Embryonic facial prominence (tissue), 1 donor: ENCODE measurements at regions not wholly inside any gene's neighbourhood (a gene's known extent, or its start where the extent isn't known, plus 50 kb on each side); places are given as distances from the start of the nearest gene placed in this dataset.
"Not testable (repeated sequence)": the region's sequence is repeated elsewhere in the genome, so short reads cannot be mapped to it uniquely, and the experiment has no call there.

Experiments used
- DNase-seq: peaks from one replicate; pipeline ENCODE4 v3.0.0-alpha.2; 2016; ENCODE audit errors: extremely low spot score

- DNase-seq = peak; percentile 19
Observed at GRCh38 chr6:18527836-18528743, 140.9 kb downstream of the RNF144B start.

GRCh38 chr6:18530201-18530600 lies 143.1 kb downstream of the RNF144B start:
- DNase-seq = no peak

GRCh38 chr6:18532139-18532538 lies 145.0 kb downstream of the RNF144B start:
- no peak for DNase-seq

GRCh38 chr6:18533793-18534192 lies 146.6 kb downstream of the RNF144B start:
- DNase-seq = no peak

- no peak for DNase-seq
Observed at GRCh38 chr6:18536591-18537055, 149.5 kb downstream of the RNF144B start.

- DNase-seq = no peak
Observed at GRCh38 chr6:18538315-18538714, 151.2 kb downstream of the RNF144B start.

- DNase-seq = no peak
Observed at GRCh38 chr6:18543051-18543450, 155.9 kb downstream of the RNF144B start.

GRCh38 chr6:18545142-18545541 lies 158.0 kb downstream of the RNF144B start:
- DNase-seq = not testable (repeated sequence)

GRCh38 chr6:18545726-18546125 lies 158.6 kb downstream of the RNF144B start:
- no peak for DNase-seq

GRCh38 chr6:18550119-18550518 lies 163.0 kb downstream of the RNF144B start:
- DNase-seq = no peak

- no peak for DNase-seq
Observed at GRCh38 chr6:18551228-18551627, 164.1 kb downstream of the RNF144B start.

GRCh38 chr6:18555750-18556149 lies 168.6 kb downstream of the RNF144B start:
- DNase-seq = no peak

GRCh38 chr6:18561037-18561750 lies 174.0 kb downstream of the RNF144B start:
- DNase-seq = no peak

- DNase-seq = no peak
Observed at GRCh38 chr6:18562726-18563125, 175.6 kb downstream of the RNF144B start.

GRCh38 chr6:18564775-18565174 lies 177.6 kb downstream of the RNF144B start:
- DNase-seq = no peak

- no peak for DNase-seq
Observed at GRCh38 chr6:18565231-18565630, 178.1 kb downstream of the RNF144B start.

GRCh38 chr6:18567380-18567779 lies 180.2 kb downstream of the RNF144B start:
- no peak for DNase-seq

GRCh38 chr6:18577491-18577890 lies 190.3 kb downstream of the RNF144B start:
- no peak for DNase-seq

- DNase-seq = no peak
Observed at GRCh38 chr6:18579166-18579565, 192.0 kb downstream of the RNF144B start.

- DNase-seq = no peak
Observed at GRCh38 chr6:18579869-18580268, 192.7 kb downstream of the RNF144B start.

GRCh38 chr6:18584372-18584771 lies 197.2 kb downstream of the RNF144B start:
- no peak for DNase-seq

GRCh38 chr6:18585032-18585573 lies 198.0 kb downstream of the RNF144B start:
- no peak for DNase-seq

GRCh38 chr6:18586133-18586532 lies 199.0 kb downstream of the RNF144B start:
- DNase-seq = no peak
